Neutrophil (primary cell): ENCODE measurements at regions not wholly inside any gene's neighbourhood (a gene's known extent, or its start where the extent isn't known, plus 50 kb on each side); places are given as distances from the start of the nearest gene placed in this dataset.
"Not testable (repeated sequence)": the region's sequence is repeated elsewhere in the genome, so short reads cannot be mapped to it uniquely, and the experiment has no call there.

ENCODE experiments used
- H3K27ac ChIP-seq: fragments of 200-600 bp; sonication (generic); 2 replicates; pipeline ENCODE4 v1.5.1; 2016; ENCODE audit warnings: mild to moderate bottlenecking, moderate library complexity
- H3K27me3 ChIP-seq: fragments of 200-600 bp; sonication (generic); 2 replicates; pipeline ENCODE4 v1.6.0; 2016; ENCODE audit warnings: mild to moderate bottlenecking
- H3K36me3 ChIP-seq: fragments of 200-600 bp; sonication (generic); 2 replicates; pipeline ENCODE4 v1.5.1; 2017
- H3K4me1 ChIP-seq, 2 experiments: fragments of 200-600 bp in 1 of 2; sonication (generic) in 1 of 2; 1 replicate in 1 of 2; 2 replicates in 1 of 2; pipeline versions ENCODE4 v1.5.1 to v1.6.1; 2013 to 2016; ENCODE audit warnings: low read depth in 1 of 2, low read length in 1 of 2, mild to moderate bottlenecking in 1 of 2, moderate library complexity in 1 of 2; ENCODE audit not compliant: control insufficient read depth in 1 of 2, insufficient read depth in 1 of 2
- H3K4me3 ChIP-seq, 2 experiments: fragments of 200-600 bp in 1 of 2; sonication (generic) in 1 of 2; 1 replicate in 1 of 2; 2 replicates in 1 of 2; pipeline ENCODE4 v1.5.1; 2013 to 2016; ENCODE audit warnings: low read depth in 1 of 2, low read length in 1 of 2, mild to moderate bottlenecking in 1 of 2, moderate library complexity in 1 of 2
- H3K9me3 ChIP-seq: fragments of 200-600 bp; sonication (generic); 2 replicates; pipeline ENCODE4 v1.5.1; 2016
- TF ChIP-seq, protein P1 (sequence below): fragments of 200-600 bp; sonication (generic); IDR thresholded peaks from 2 replicates; pipeline ENCODE4 v1.5.1; 2016; ENCODE audit warnings: antibody characterized with exemption

DNA sequence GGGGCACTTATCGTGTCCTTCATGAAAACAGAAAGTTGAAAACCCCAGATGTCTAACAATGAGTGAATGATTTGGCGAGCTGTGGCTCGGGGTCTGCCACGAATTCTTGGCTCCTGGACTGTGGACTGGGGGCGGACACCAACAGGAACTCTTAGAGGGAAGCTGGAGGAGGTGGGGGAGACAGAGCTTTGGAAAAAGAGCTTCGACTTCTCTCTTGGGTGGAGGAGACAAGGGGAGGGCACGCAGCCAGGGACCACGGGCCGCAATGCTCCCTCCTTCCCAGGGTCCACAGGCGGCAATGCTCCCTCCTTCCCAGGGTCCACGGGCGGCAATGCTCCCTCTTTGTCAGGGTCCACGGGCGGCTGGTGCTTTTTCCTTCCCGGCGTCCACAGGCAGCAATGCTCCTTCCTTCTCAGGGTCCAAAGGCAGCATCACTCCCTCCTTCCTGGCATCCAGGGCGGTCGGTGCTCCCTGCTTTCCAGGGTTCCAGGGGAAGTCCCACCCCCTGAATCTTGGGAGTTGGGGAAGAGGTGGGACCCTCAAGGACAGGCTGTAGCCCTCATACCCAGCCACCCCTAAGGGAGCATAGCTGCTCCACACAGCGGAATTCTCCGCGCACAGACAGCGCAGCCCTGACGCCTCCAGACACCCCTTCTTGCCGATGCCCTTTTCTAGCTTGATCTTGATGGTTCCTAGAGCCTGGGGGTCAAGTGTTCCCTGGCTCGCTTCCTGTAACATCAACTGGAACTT lies 149.0 kb downstream of the LAT start:
- H3K4me3 ChIP-seq, H3K36me3 ChIP-seq, H3K9me3 ChIP-seq, H3K27ac ChIP-seq, H3K27me3 ChIP-seq: not testable (repeated sequence)
- peaks cover 12% of the 10 kb centered on the region in 2 experiments for H3K4me1 ChIP-seq

DNA sequence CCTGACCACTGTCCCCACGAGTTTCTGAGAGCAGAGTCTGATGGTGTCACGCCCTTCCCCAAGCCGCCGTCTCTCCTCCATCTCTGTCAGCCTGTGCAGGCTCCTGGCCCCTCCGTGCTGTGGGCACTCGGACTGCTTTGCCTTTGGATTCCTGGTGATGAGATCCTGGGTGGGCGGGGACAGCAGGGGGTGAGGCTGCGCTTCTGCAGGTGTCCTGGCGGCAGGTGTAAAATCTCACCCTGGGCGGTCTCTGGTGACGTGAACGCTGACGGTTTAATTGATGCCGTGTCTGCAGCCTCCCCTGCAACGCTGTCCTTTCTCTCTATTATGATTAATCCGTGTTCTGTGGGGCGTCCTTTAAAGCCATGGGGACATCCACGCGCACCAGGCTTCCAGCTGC lies 148.0 kb downstream of the LAT start:
- H3K27ac ChIP-seq, H3K4me3 ChIP-seq, H3K9me3 ChIP-seq, H3K36me3 ChIP-seq, H3K27me3 ChIP-seq: not testable (repeated sequence)
- peaks cover 12% of the 10 kb centered on the region in 2 experiments for H3K4me1 ChIP-seq

DNA sequence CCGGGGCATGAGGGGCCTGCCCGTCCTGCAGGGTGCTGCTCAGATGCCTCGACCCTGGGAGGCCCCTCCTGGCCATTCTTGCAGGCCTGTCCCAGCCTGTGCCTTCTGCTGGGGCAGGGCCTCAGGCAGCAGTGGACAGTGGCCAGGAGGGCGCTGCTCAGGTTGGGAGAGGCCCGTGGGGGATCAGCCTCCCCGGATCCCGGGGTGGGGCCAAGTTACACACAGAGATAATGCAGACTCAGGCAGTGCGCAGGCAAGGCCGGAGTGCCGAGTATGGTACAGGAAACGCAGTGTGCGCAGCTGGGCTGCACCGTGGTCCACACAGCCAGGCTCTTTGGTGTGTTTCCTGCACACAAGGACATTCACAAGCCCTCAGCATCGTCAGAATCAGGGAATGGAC lies 147.6 kb downstream of the LAT start:
- not testable (repeated sequence) for H3K4me3 ChIP-seq, H3K9me3 ChIP-seq, H3K27me3 ChIP-seq, H3K36me3 ChIP-seq, H3K27ac ChIP-seq
- H3K4me1 ChIP-seq: peaks cover 12 to 14% of the 10 kb centered on the region in 2 experiments

DNA sequence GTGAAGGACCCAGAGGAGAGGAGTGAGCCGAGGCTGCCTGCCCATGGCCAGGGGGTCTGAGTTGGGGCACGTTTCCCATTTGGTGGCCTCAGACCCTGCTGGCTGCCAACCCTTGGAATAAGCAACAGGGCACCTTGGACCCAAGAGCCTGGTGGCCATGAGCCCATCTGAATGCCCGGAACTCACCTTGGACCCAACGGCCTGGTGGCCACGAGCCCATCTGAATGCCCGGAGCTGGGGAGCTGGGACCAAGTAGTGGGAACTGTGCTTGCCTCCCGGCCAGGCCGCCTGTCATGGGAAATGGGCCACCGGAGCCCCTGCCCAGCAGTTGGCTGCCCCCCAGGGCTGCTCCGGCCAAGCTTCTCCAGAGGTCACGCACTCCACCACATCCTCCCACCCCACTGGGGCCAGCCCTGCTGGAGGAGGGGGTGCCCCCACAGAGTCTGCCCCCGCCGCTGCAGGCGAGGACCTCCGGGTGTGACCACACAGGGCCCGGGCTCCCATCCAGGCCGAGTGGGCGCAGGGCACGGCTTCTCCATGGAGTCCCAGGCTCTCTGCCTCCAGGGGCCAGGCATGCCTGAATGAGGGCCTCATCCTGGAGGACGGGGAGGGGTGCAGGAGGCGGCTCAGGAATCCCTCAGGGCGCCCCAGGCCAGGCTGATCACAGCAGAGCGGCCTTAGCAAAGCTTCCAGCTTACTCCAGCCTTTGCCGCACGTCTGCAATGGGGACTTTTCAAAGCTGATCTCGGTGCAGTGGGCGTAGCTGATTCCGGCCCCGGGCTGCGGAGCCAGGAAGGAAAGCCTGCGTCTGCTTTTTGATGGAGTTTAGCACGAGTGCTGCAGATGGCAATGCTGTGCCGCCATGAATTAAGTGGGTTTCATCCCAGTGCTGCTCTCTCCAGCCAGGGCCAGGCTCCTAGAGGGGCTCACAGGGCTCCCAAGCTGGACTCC lies 146.3 kb downstream of the LAT start:
- not testable (repeated sequence) for H3K9me3 ChIP-seq, H3K27ac ChIP-seq, H3K4me3 ChIP-seq, H3K36me3 ChIP-seq, H3K27me3 ChIP-seq
- H3K4me1 ChIP-seq: peaks cover 17 to 26% of the 10 kb centered on the region in 2 experiments

DNA sequence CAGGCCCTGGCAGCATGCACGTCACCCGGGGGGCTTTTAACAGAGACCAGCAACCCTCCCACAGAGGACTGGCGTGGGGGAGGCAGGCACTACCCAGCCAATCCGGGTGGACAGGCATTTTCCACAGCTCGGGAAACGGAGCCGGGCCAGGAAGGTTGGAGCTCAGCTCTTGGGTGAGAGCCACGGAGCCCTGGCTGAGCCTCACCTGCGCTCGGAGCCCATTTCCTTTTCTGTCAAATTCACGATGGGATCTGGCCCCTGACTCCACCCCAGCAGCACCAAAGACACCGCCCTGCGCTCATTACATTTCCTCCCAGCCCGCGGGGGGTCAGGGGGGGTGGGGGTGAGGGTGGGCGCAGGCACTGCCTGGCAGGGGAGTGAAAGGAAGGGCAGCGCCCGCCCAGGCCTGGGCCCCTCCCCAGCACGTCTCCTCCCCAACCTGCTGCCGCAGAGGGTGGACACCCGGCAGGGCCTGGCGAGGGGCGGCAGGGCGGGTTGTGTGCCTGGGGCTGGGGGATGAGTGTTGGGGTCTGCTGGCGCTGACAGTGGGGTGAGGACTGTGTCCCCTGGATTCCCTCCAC lies 145.4 kb downstream of the LAT start:
- H3K36me3 ChIP-seq, H3K27me3 ChIP-seq, H3K9me3 ChIP-seq, H3K4me3 ChIP-seq: not testable (repeated sequence)
- Histone ChIP-seq H3K4me1 (peaks cover 25 to 36% of the 10 kb centered on the region in 2 experiments), H3K27ac (peak overlapping the region; percentile 69)

DNA sequence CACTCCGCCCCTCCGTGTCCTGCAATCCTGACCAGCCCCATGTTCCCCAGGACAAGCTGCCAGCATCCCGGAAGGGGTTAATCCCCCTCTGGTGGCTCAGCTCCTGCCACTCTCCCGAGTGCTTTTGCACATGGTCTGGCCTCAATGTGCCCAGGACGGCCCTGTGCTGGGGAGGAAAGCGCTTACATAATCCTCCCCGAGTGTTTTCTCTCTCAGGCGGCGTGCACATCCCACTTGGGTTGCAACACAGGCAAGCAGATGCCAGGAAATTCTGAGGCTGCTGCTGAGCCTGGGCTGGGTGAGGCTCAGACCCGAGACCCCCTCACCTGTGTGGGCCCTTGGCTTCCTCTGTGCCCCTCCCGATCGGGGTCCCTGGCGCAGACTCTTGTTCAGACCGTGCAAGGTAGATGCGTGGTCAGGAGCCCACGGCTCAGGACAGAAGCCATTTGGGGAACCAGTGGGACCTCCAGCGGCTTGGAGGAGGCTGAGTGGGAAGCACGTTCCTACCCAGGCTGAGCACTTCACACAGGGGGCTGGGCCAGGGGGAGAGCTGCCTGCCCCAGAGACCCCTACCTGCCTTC lies 144.7 kb downstream of the LAT start:
- H3K36me3 ChIP-seq, H3K27me3 ChIP-seq, H3K9me3 ChIP-seq: not testable (repeated sequence)
- H3K4me1 ChIP-seq: peaks cover 25 to 38% of the 10 kb centered on the region in 2 experiments
- peak overlapping the region; percentile 69 for H3K27ac ChIP-seq
- peak overlapping the region in 1 of 2 experiments; percentile 14 for H3K4me3 ChIP-seq

DNA sequence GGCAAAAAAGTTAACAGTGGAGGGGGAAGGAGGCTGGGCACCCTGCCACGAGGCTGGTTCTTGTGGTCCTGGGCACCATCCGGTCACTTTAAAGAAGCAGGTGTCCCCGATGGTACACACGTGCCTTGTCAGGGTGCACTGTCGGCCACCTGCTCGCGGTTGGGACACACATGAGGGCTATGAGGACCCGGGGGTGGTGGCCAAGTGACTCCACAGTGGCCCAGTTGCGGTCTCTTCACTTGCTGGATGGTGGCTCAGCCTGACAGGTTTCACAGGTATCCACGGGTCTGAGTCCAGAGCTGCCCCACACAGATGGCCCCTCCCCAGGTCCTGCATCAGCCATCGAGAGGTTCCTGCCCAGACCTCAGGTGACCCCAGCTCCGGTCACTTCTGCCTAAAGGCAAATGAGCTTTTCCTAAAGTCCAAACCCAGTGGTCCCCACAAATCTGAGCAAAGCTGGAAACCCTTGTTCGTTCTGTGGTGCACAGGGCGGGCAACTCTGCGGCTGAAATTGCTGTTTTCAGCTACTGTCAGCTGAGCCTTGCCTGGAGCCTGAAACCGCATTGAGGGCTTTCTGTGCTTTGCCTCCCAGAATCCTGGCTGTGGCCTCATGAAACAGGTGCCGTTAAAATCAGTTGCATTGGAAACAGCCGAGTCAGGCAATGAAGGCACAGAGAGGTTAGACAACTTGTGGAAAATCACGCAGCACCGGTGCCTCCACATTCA lies 144.0 kb downstream of the LAT start:
- H3K4me3 ChIP-seq, H3K36me3 ChIP-seq, H3K9me3 ChIP-seq, H3K27me3 ChIP-seq: not testable (repeated sequence)
- H3K27ac ChIP-seq: peak overlapping the region; percentile 69
- peaks cover 25 to 38% of the 10 kb centered on the region in 2 experiments for H3K4me1 ChIP-seq

DNA sequence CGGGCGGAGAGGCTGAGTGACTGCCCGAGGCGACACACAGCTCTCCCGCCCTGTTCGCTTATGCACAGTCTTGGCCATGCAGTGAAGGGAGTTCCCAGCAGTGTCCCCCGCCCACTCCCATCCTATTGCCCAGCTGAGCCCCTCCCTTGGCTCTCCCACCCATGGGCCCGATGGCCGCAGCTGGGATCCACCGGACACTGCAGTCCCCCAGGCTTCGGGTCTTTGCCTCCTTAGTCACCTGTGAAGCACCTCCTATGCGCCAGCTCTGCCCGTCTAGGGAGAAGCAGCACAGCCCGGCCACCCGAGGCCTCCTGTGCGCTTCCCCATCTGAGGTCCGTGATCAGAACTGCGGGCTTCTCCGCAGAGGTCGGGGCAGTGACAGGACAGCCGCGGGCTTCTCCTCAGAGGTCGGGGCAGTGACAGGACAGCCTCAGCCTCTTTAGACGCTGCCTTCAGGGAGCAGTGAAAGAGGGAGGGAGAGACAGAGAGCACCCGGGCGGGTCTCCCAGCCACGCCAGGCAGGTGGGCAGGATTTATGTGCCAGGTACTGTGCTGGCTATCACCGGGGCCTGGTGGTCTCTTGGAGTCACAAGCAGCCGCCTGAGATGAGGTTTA lies 143.1 kb downstream of the LAT start:
- H3K4me1 ChIP-seq: peaks cover 25 to 38% of the 10 kb centered on the region in 2 experiments

DNA sequence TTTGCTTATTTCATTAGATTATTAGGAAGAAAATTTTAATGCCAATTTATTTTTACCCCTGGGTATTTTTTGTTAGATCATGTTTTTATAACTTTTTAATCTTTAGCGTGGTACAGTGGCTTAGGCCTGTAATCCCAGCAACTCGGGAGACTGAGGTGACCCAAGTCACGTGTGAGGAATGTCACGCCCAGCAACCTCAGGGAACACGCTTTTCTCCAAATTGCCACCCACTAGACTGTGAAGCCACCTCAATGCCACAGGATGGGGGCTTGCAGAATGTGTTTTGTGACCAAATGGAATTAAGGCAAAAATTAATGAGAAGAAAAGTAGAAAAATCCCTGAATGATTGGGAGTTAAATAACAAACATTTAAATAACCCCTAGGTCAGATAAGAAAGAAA lies 141.8 kb downstream of the LAT start:
- TF ChIP-seq, protein P1, sequence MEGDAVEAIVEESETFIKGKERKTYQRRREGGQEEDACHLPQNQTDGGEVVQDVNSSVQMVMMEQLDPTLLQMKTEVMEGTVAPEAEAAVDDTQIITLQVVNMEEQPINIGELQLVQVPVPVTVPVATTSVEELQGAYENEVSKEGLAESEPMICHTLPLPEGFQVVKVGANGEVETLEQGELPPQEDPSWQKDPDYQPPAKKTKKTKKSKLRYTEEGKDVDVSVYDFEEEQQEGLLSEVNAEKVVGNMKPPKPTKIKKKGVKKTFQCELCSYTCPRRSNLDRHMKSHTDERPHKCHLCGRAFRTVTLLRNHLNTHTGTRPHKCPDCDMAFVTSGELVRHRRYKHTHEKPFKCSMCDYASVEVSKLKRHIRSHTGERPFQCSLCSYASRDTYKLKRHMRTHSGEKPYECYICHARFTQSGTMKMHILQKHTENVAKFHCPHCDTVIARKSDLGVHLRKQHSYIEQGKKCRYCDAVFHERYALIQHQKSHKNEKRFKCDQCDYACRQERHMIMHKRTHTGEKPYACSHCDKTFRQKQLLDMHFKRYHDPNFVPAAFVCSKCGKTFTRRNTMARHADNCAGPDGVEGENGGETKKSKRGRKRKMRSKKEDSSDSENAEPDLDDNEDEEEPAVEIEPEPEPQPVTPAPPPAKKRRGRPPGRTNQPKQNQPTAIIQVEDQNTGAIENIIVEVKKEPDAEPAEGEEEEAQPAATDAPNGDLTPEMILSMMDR: no peak
- Histone ChIP-seq H3K4me3 (peak overlapping the region; percentile 39 to 58), H3K36me3 (no peaks in the 10 kb centered on the region), H3K4me1 (peaks cover 25 to 38% of the 10 kb centered on the region in 2 experiments), H3K27ac (peak overlapping the region; percentile 84), H3K27me3 (no peaks in the 10 kb centered on the region), H3K9me3 (no peaks in the 10 kb centered on the region)

More for the DNA sequence above, 143.1 kb downstream of the LAT start:
- H3K27me3 ChIP-seq, H3K36me3 ChIP-seq, H3K4me3 ChIP-seq, H3K27ac ChIP-seq, H3K9me3 ChIP-seq: not testable (repeated sequence)
